GM12801 (cell line): ENCODE measurements at regions not wholly inside any gene's neighbourhood (a gene's known extent, or its start where the extent isn't known, plus 50 kb on each side); places are given as distances from the start of the nearest gene placed in this dataset.

Experiments used
- CTCF ChIP-seq: IDR thresholded peaks from one replicate; pipeline ENCODE4 v1.5.1; 2011; ENCODE audit warnings: control low read depth; ENCODE audit not compliant: insufficient read length; ENCODE audit errors: extremely low read depth

GRCh38 chr20:39670988-39671387, 708.8 kb downstream of the DHX35 start:
- TF ChIP-seq CTCF: no peak

- no peak for TF ChIP-seq CTCF
Observed at GRCh38 chr20:39669659-39670058, 707.5 kb downstream of the DHX35 start.

- no peak for TF ChIP-seq CTCF
Observed at GRCh38 chr20:39668038-39668437, 705.9 kb downstream of the DHX35 start.

- no peak for TF ChIP-seq CTCF
Observed at GRCh38 chr20:39661833-39662232, 699.7 kb downstream of the DHX35 start.

GRCh38 chr20:39660965-39661364, 698.8 kb downstream of the DHX35 start:
- TF ChIP-seq CTCF: no peak

- TF ChIP-seq CTCF: no peak
Observed at GRCh38 chr20:39660226-39660625, 698.1 kb downstream of the DHX35 start.

GRCh38 chr20:39658662-39659409, 696.7 kb downstream of the DHX35 start:
- no peak for TF ChIP-seq CTCF
